ENCODE measurements at regions not wholly inside any gene's neighbourhood (a gene's known extent, or its start where the extent isn't known, plus 50 kb on each side); places are given as distances from the start of the nearest gene placed in this dataset.

GRCh38 chr7:18196638-18197037 lies 169.0 kb upstream of the PRPS1L1 start:
- Histone ChIP-seq H2AFZ (replicated peaks; ENCODE audit: low read length, poor library complexity) (no peak overlapping the region), H3K56ac (ENCODE audit: extremely low read depth, insufficient read depth, low read length) (no peak overlapping the region), H3K27me3 (ENCODE audit: control insufficient read depth, insufficient read depth, low read length) (no peaks in the 10 kb centered on the region), H3K4ac (ENCODE audit: low read depth, low read length) (no peak overlapping the region), H3K36me3 (ENCODE audit: control insufficient read depth, insufficient read depth, low read length) (no peaks in the 10 kb centered on the region), H3K9me3 (ENCODE audit: control insufficient read depth, insufficient read depth, low read length) (no peaks in the 10 kb centered on the region), H3K4me2 (ENCODE audit: low read depth, low read length) (no peak overlapping the region), H3K9ac (ENCODE audit: low read depth, low read length) (no peak overlapping the region), H3K4me3 (ENCODE audit: insufficient read depth, low read depth, low read length) (no peak overlapping the region), H3K9me1 (ENCODE audit: insufficient read depth, low read length) (no peaks in the 10 kb centered on the region), H2BK15ac (ENCODE audit: low read depth, low read length) (no peak overlapping the region), H4K5ac (ENCODE audit: low read depth, low read length) (no peak overlapping the region), H2AK9ac (replicated peaks; ENCODE audit: low read depth, low read length, poor library complexity) (no peak overlapping the region), H3K27ac (ENCODE audit: insufficient read depth, low read length) (no peak overlapping the region), H4K20me1 (ENCODE audit: insufficient read depth, low read length) (no peaks in the 10 kb centered on the region), H4K91ac (ENCODE audit: insufficient read depth, low read depth, low read length) (no peak overlapping the region), H3K79me1 (ENCODE audit: low read depth in 1 of 2, low read length in 2 of 2) (no peaks in the 10 kb centered on the region), H4K8ac (ENCODE audit: low read depth in 2 of 2, low read length in 2 of 2) (no peak overlapping the region), H3K23ac (ENCODE audit: low read depth, low read length) (no peak overlapping the region), H2BK120ac (ENCODE audit: low read depth, low read length) (no peak overlapping the region), H3K18ac (ENCODE audit: low read depth, low read length) (no peak overlapping the region), H3K4me1 (ENCODE audit: control insufficient read depth, insufficient read depth, low read length) (no peaks in the 10 kb centered on the region), H2BK5ac (ENCODE audit: low read depth, low read length, poor library complexity, severe bottlenecking) (no peak overlapping the region), H2AK5ac (ENCODE audit: low read depth, low read length) (no peak overlapping the region), H3K14ac (replicated peaks; ENCODE audit: low read depth, low read length) (no peak overlapping the region), H2BK20ac (ENCODE audit: low read depth, low read length) (no peak overlapping the region)
- in situ Hi-C loops (cut with MboI; ENCODE audit: low sequenced_read_pairs) (no loop called here), dilution Hi-C loops (cut with HindIII; ENCODE audit: low sequenced_read_pairs, unreplicated experiment) (no loop called here), intact Hi-C loops (cut with micrococcal nuclease) (no loop called here)
- BruUV-seq (replicated peaks): no TSS peak
- DNase-seq (no peak), ATAC-seq (ENCODE audit: low read depth) (no peak)
- WGBS, 2 experiments (ENCODE audit: extremely low coverage in 2 of 2, insufficient read length in 1 of 2): 100% methylated on average over 2 of the region's 3 CpGs; no CpG with 5 or more reads in 1 of the 2 experiments
- CTCF ChIA-PET: no interaction called here
- no peak for TF ChIP-seq MAFK (IDR thresholded peaks at IDR 0.05; ENCODE audit: low read depth, low read length)
- no peak for TF ChIP-seq CHD1 (IDR thresholded peaks at IDR 0.05; ENCODE audit: low read depth, low read length)
- TF ChIP-seq MAZ (IDR thresholded peaks at IDR 0.05; ENCODE audit: borderline replicate concordance, low read depth, low read length): no peak
- TF ChIP-seq CEBPB (IDR thresholded peaks at IDR 0.05; ENCODE audit: low read depth, low read length): no peak
- TF ChIP-seq, protein P1, sequence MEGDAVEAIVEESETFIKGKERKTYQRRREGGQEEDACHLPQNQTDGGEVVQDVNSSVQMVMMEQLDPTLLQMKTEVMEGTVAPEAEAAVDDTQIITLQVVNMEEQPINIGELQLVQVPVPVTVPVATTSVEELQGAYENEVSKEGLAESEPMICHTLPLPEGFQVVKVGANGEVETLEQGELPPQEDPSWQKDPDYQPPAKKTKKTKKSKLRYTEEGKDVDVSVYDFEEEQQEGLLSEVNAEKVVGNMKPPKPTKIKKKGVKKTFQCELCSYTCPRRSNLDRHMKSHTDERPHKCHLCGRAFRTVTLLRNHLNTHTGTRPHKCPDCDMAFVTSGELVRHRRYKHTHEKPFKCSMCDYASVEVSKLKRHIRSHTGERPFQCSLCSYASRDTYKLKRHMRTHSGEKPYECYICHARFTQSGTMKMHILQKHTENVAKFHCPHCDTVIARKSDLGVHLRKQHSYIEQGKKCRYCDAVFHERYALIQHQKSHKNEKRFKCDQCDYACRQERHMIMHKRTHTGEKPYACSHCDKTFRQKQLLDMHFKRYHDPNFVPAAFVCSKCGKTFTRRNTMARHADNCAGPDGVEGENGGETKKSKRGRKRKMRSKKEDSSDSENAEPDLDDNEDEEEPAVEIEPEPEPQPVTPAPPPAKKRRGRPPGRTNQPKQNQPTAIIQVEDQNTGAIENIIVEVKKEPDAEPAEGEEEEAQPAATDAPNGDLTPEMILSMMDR (conservative IDR thresholded peaks at IDR 0.05; ENCODE audit: low read depth, low read length): no peak
- POLR2A ChIA-PET (ENCODE audit: unreplicated experiment): no interaction called here

All from IMR-90 (cell line).